PC-3 (cell line): ENCODE measurements at regions not wholly inside any gene's neighbourhood (a gene's known extent, or its start where the extent isn't known, plus 50 kb on each side); places are given as distances from the start of the nearest gene placed in this dataset.

Experiments
- CTCF ChIP-seq: fragments of 300-600 bp; sonication (generic); conservative IDR thresholded peaks from 2 replicates; pipeline ENCODE4 v1.5.1; 2017; ENCODE audit warnings: antibody characterized with exemption, low read depth, mild to moderate bottlenecking, low read length
- EZH2 ChIP-seq: fragments of 300-600 bp; sonication (generic); IDR thresholded peaks from one replicate; pipeline ENCODE4 v1.6.1; 2017; ENCODE audit warnings: antibody characterized with exemption, mild to moderate bottlenecking, low read length; ENCODE audit not compliant: unreplicated experiment
- EZH2phosphoT487 ChIP-seq: fragments of 300-600 bp; sonication (generic); IDR thresholded peaks from 2 replicates; pipeline ENCODE4 v1.6.1; 2018; ENCODE audit warnings: mild to moderate bottlenecking, antibody characterized with exemption, low read length, borderline replicate concordance

- no peak for TF ChIP-seq CTCF
- TF ChIP-seq EZH2 = no peak
- TF ChIP-seq EZH2phosphoT487 = no peak
Measured at GRCh38 chr1:4146614-4147013, 246.5 kb upstream of the C1orf174 start.
